Right lobe of liver (tissue), 6 donors: ENCODE measurements at regions not wholly inside any gene's neighbourhood (a gene's known extent, or its start where the extent isn't known, plus 50 kb on each side); places are given as distances from the start of the nearest gene placed in this dataset.
"Not testable (repeated sequence)": the region's sequence is repeated elsewhere in the genome, so short reads cannot be mapped to it uniquely, and the experiment has no call there.

Experiments
- ATAC-seq, 4 donors: fragments of 200-7000 bp; cut with Tn5 transposase; one replicate each; pipeline ENCODE4 v1.9.1; 2020; ENCODE audit warnings: mild to moderate bottlenecking in 4 of 4, moderate library complexity in 4 of 4
- DNase-seq, 3 donors: peaks; one replicate each; pipeline ENCODE4 v3.0.0-alpha.2; 2020
- H3K27ac ChIP-seq, 3 donors: fragments of 200-600 bp; one replicate each; pipeline ENCODE4 v1.8.0; 2022
- H3K27me3 ChIP-seq, 2 donors: fragments of 200-600 bp; one replicate each; pipeline ENCODE4 v1.8.0; 2022
- H3K36me3 ChIP-seq, 4 donors: fragments of 200-600 bp; sonication (generic) in 1 of 4; one replicate each; pipeline versions ENCODE4 v1.5.1 to v1.8.0; 2017 to 2022; ENCODE audit warnings: control low read depth in 1 of 4
- H3K4me1 ChIP-seq, 4 donors: fragments of 200-600 bp; sonication (generic) in 1 of 4; one replicate each; pipeline versions ENCODE4 v1.5.1 to v1.8.0; 2017 to 2022; ENCODE audit warnings: control low read depth in 1 of 4
- H3K4me3 ChIP-seq, 3 donors: fragments of 200-600 bp; one replicate each; pipeline ENCODE4 v1.8.0; 2022
- H3K9me3 ChIP-seq, 4 donors: fragments of 200-600 bp; sonication (generic) in 1 of 4; one replicate each; pipeline versions ENCODE4 v1.5.1 to v1.8.0; 2017 to 2022; ENCODE audit warnings: control low read depth in 1 of 4
- POLR2A ChIP-seq: fragments of 450-650 bp; IDR thresholded peaks from one replicate; pipeline ENCODE4 v1.6.1; 2017; ENCODE audit warnings: antibody characterized with exemption, mild to moderate bottlenecking
- WGBS: methylation state at CpG from one replicate; pipeline ENCODE4 v1.1.6; 2018; ENCODE audit warnings: low coverage, low lambda C conversion rate; ENCODE audit not compliant: insufficient coverage; ENCODE audit errors: missing lambda C conversion rate; 5-methylcytosine and 5-hydroxymethylcytosine counted together
- intact Hi-C, 2 donors: fragments of 100-400 bp; cut with DNase I; formaldehyde crosslinking; loops; one replicate each; pipeline versions ENCODE4 v1.11.2 to v1.14.1; 2022
- TF ChIP-seq, protein P1 (sequence below), 4 donors: fragments of 200-600 bp in 3 of 4; fragments of 450-650 bp in 1 of 4; IDR thresholded peaks; one replicate each; pipeline versions ENCODE4 v1.5.1 to v1.8.0; 2016 to 2022; ENCODE audit warnings: antibody characterized with exemption in 4 of 4, mild to moderate bottlenecking in 2 of 4
- donor health status: DM: no; HTN: yes; CAD: no.
- donor health status: DM: no; HTN: no; CAD: no.
- donor health status: DM: no; HTN: no; CAD: no.
- donor health status: DM: no; HTN: yes; CAD: no.
- donor health status: DM: no; HTN: yes; CAD: no.

DNA sequence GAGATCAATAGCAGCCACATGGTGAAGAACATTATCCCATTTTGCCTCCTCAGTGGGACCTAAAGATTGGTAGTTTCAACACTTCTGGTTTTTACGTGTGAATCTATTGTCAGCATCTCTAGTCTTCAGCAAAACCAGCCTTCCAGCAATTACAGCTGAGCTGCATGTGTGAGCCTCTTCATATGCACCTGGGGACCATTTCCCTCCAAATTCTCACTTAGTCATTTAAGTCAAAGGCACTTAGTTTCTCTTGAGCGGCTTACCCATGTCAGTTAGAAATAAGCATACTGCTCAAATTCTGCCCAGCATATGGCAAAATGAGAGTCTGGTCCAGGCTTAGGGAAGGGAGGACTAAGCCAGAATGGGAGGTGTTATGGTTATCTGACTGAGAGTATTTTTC lies 99.7 kb upstream of the NXPH2 start:
- Histone ChIP-seq H3K4me1 (no peaks in the 10 kb centered on the region), H3K9me3 (no peaks in the 10 kb centered on the region), H3K4me3 (no peak overlapping the region), H3K27ac (no peak overlapping the region), H3K27me3 (no peaks in the 10 kb centered on the region), H3K36me3 (no peaks in the 10 kb centered on the region)
- 61% methylated on average over 2 of the region's 2 CpGs for WGBS
- intact Hi-C loops, result no loop called here
- ATAC-seq (no peak), DNase-seq (no peak)
- TF ChIP-seq POLR2A, result no peak
- TF ChIP-seq, protein P1, sequence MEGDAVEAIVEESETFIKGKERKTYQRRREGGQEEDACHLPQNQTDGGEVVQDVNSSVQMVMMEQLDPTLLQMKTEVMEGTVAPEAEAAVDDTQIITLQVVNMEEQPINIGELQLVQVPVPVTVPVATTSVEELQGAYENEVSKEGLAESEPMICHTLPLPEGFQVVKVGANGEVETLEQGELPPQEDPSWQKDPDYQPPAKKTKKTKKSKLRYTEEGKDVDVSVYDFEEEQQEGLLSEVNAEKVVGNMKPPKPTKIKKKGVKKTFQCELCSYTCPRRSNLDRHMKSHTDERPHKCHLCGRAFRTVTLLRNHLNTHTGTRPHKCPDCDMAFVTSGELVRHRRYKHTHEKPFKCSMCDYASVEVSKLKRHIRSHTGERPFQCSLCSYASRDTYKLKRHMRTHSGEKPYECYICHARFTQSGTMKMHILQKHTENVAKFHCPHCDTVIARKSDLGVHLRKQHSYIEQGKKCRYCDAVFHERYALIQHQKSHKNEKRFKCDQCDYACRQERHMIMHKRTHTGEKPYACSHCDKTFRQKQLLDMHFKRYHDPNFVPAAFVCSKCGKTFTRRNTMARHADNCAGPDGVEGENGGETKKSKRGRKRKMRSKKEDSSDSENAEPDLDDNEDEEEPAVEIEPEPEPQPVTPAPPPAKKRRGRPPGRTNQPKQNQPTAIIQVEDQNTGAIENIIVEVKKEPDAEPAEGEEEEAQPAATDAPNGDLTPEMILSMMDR (IDR thresholded peaks at IDR 0.05), result no peak

DNA sequence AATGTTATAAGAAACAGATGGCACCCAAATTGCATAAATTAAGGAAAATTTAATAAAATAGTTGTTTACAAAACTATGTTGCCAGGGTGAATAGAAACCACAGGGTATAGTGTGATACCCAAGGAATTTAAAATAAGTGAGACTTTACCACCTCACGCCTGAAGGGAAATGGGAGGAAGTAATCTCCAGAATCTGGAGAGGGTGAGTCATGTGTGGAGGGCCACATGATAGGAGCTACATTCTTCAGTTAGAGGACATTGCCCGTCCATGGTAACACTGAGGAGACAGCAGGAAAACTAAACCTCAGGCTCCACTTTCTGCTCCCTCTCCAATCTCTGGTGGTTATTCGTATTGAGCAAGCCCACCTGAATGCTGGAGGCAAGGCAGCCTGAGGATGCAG lies 97.2 kb upstream of the NXPH2 start:
- DNase-seq, result no peak
- H3K4me3 ChIP-seq, result no peak overlapping the region
- no peak for TF ChIP-seq POLR2A
- TF ChIP-seq, protein P1 (IDR thresholded peaks at IDR 0.05), result no peak
- H3K9me3 ChIP-seq, result no peaks in the 10 kb centered on the region
- no peaks in the 10 kb centered on the region for H3K27me3 ChIP-seq
- H3K27ac ChIP-seq, result no peak overlapping the region
- no peaks in the 10 kb centered on the region for H3K36me3 ChIP-seq
- 49% methylated on average over 3 of the region's 3 CpGs for WGBS
- ATAC-seq, result no peak
- no peaks in the 10 kb centered on the region for H3K4me1 ChIP-seq
- intact Hi-C loops, result no loop called here

DNA sequence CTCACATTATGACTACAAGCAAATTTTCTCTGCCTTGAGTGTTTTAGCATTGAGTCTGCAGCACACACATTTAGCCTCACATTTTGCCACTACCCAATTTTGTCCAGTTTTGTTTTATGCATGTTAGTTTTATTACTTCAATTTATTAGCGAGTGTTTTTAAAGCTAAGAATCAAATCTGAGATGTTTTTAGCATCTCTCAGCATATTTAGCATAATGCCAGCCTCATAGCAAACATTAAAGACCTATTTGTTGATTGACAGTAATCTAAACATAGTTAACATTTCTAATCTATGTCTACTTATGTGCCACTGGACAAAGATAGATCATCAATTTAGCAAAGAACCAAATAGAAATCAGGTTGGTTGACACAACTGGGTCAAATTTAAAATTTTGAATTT lies 94.1 kb upstream of the NXPH2 start:
- Histone ChIP-seq H3K4me3 (no peak overlapping the region), H3K27me3 (no peaks in the 10 kb centered on the region), H3K4me1 (no peaks in the 10 kb centered on the region), H3K36me3 (no peaks in the 10 kb centered on the region), H3K27ac (no peak overlapping the region), H3K9me3 (no peaks in the 10 kb centered on the region)
- ATAC-seq (no peak), DNase-seq (no peak)
- no peak for TF ChIP-seq POLR2A
- TF ChIP-seq, protein P1 (IDR thresholded peaks at IDR 0.05), result no peak
- WGBS, result 71% methylated on average over 1 of the region's 1 CpG
- intact Hi-C loops, result no loop called here

GRCh38 chr2:138872116-138872515 lies 91.9 kb upstream of the NXPH2 start:
- ATAC-seq, H3K4me1 ChIP-seq, intact Hi-C loops, H3K9me3 ChIP-seq, H3K4me3 ChIP-seq, H3K27me3 ChIP-seq, DNase-seq, H3K36me3 ChIP-seq, H3K27ac ChIP-seq: not testable (repeated sequence)
- 80% methylated on average over 7 of the region's 10 CpGs for WGBS

DNA sequence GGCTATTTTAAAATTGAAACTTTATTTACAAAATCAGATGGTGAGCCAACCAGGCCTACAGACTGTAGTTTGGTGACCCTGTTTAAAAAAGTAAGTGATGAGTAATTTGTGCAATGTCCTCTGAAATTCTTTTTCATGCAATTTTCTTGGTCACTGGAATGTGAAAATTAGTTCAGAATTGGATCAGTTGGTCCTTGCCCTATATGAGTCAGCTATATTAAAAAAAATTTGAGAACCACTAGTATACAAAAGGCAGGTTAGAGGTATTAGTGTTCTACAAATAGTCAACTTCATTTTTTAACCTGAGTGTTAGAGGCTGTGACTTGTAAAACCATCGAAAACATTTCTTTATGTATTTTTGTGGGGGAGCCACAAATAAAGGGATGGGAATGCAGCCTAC lies 91.1 kb upstream of the NXPH2 start:
- DNase-seq, result no peak
- WGBS, result 80% methylated on average over 1 of the region's 1 CpG
- TF ChIP-seq, protein P1 (IDR thresholded peaks at IDR 0.05), result no peak
- no peak for TF ChIP-seq POLR2A

More for the DNA sequence above, 91.1 kb upstream of the NXPH2 start:
- Histone ChIP-seq H3K9me3 (no peaks in the 10 kb centered on the region), H3K36me3 (no peaks in the 10 kb centered on the region), H3K27ac (no peak overlapping the region), H3K4me3 (no peak overlapping the region), H3K27me3 (no peaks in the 10 kb centered on the region), H3K4me1 (no peaks in the 10 kb centered on the region)
- intact Hi-C loops, result no loop called here
- ATAC-seq, result no peak
